ENCODE measurements at regions not wholly inside any gene's neighbourhood (a gene's known extent, or its start where the extent isn't known, plus 50 kb on each side); places are given as distances from the start of the nearest gene placed in this dataset.

DNA sequence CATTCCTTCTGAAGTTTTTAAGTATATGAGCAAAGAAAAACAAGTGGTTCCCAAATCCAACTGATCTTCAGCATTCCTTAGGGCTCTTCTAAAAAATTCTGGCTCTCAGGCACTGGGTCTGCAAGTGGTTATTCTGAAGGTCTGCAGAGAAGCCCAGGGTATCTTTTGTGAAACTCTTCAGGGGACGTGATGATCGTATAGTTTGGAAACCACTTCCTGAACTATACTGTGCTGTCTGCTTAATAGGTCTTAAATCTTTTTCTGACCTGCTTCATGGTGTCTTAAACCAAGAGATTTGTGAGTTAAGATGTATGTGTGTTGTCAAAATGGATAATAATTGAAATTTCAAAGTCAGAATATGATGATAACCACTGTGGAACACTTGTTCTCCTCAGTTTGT is 115.5 kb downstream of the LHX9 start:
- no peak for DNase-seq (ENCODE audit: low read depth in 2 of 2)

DNA sequence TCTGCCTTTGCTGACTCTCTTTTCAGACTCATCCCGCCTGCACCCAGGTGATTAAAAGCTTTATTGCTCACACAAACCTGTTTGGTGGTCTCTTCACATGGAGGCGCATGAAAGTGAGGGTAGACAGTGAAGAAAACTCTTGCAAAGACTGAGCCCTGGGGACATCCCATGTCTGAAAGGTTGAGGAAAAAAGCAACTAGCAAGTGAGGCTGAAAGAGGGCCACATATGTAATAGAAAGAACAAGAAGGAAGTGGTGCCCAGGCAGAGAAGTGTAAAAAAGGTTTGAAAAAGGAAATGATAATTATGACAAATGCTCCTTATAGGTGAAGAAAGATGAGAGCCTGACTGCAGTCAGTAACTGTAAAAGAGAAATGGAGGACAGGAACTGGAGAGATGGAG is 115.9 kb upstream of the NEK7 start:
- DNase-seq (ENCODE audit: low read depth in 2 of 2): no peak

GRCh38 chr1:198042168-198042567 is 114.6 kb upstream of the NEK7 start:
- no peak for DNase-seq (ENCODE audit: low read depth in 2 of 2)

- no peak for DNase-seq (ENCODE audit: low read depth in 2 of 2)
These were observed 108.9 kb upstream of the NEK7 start for GRCh38 chr1:198047913-198048312.

- DNase-seq (ENCODE audit: low read depth in 2 of 2): no peak
These were observed 102.3 kb upstream of the NEK7 start for GRCh38 chr1:198054510-198054909.

- peak; percentile 6 to 10 for DNase-seq (ENCODE audit: low read depth in 2 of 2)
These were observed 100.5 kb upstream of the NEK7 start for GRCh38 chr1:198056255-198056654.

GRCh38 chr1:198064181-198064580 is 92.6 kb upstream of the NEK7 start:
- DNase-seq (ENCODE audit: low read depth in 2 of 2): no peak

DNA sequence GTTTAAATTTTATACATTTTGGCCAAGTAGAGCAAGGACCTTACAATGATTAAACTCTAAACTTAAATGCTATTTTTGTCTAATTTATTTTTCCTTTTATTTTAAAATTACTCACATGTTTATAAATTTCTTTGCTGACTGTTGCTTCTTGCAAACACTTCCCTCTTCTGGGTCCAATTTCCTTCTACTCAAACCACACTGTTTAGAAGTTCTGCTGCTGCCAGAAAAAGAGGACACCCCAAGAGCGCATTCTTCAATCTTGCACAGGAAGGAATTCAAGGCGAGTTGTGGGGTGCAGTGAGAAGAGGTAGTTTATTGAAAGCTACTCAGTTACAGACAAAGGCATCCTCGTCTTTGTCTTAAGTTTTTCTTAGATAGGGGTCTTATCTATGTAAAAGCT is 88.5 kb upstream of the NEK7 start:
- no peak for DNase-seq (ENCODE audit: low read depth in 2 of 2)

GRCh38 chr1:198072177-198072576 is 84.6 kb upstream of the NEK7 start:
- no peak for DNase-seq (ENCODE audit: low read depth in 2 of 2)

DNA sequence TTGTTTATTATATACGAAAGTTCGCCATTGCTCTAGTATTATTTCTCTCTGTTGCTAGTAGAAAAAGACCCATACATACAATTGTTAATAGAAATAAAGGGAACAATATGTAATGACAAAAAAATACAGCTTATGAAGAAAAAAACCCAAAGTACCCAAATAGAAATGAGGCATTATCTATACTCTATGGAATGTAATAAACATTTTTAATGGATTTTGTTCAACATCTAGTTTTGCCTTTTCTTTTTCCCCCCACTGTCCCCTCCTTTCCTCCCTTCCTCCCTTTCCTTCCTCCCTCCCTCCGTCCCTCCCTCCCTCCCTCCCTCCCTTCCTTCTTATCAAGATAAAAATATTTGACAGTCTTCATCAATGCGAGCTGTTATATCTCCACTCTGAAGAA is 81.5 kb upstream of the NEK7 start:
- no peak for DNase-seq (ENCODE audit: low read depth in 2 of 2)

DNA sequence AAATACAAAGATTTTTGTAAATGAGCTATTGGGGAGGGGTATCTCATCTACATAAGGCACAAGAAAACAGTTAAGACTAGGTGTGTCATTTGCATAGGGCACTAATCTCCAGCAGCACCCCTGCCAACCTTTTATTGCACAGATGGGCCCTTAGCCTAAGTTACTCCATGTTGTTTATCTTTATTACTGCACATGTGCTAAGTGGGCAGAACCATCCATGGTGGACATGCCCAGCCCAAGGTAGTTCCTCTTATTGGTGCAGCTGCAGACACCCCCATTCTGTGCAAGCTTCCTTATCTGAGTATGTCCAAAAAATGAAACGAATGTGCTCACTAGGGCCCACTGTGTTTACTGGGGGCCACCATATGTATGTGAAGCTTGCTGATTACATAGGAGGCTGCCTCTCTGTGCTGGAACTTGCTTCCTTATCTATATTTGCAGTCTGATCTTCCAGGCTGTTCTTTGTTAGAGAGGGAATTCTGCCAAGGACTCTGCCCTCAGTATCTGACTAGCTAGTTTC is 77.3 kb upstream of the NEK7 start:
- DNase-seq (ENCODE audit: low read depth in 2 of 2): no peak

DNA sequence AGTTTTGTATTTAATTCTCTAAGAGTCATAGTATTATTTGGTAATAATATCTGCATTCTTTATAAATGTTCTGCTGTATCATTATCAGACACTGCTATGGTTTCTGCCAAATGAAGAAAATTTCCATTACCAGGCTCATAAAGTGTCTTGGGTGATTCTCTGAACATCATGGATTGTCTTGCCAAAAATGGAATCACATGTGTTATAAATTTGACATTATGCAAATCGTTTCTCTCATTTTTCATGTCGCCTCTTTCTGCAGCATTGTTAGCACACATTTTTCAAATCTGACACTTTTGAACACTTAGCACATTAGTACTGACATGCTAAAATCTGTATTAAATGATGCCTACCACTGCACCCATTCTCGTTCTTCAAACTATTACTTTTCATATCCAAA is 74.2 kb upstream of the NEK7 start:
- DNase-seq (ENCODE audit: low read depth in 2 of 2): no peak

DNA sequence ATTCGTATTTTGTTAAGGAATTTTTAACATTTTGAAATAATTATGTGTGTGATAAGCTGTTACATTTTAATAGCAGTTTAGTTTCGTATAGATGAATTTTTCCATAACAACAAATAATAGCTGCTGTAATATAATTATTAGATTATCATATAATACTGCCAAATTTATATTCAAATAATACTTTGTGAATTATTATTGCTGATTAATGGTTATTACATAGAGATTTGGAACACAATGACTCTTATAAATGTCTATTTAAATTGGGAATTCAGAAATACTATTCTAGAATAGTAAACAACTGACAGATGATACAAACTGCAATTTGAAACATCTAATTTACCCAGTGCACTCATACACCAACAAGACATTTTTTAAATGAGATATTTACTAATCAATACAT is 73.2 kb upstream of the NEK7 start:
- no peak for DNase-seq (ENCODE audit: low read depth in 2 of 2)

DNA sequence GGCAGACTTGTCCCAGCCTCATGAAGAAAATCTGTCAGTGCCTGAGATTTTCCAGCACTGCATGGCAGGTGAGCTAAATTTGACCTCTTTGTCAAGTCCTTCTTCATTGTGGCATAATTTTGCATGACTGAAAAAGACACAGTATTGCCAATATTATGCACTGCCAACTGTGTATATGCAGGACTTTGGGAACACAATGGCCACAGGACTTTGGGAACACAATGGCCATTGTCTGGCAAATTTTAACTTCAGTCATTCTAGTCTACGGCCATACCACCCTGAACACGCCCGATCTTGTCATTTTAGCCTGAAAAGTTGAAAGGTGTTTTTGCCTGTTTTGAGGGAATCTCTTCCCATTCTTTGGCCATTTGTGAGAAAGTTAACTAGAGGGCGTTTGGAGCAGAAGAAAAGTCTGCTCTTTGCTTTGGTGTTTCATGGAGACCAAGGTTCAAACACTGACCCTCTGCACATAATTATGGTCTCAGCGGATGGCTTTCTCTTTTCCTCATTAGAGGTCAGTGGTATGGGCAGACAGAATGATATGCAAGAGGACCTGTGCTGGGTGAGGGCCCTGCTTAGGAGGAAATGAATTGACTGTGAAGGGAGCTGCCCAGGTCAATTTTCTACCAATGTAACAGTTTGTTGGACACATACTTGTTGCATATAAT is 72.4 kb upstream of the NEK7 start:
- no peak for DNase-seq (ENCODE audit: low read depth in 2 of 2)

- no peak for DNase-seq (ENCODE audit: low read depth in 2 of 2)
These were observed 70.6 kb upstream of the NEK7 start for GRCh38 chr1:198086051-198086745.

DNA sequence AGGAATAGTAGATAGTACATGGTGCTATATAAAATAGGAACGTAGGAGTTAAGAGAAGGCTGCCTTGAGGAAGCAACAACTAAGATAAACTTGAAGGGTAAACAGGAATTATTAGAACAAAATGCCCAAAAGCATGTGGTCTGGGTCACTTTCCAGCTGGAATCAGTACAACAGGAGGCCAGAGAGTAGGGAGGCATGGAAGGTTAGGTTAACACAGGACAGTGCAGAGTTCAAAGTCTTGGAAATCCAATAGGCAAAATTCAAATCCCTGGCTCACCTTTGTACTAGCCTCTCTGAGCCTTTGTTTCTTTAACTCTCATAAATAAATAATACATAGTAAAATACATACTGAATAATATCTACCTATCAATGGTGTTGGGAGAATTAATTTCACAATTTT is 69.0 kb upstream of the NEK7 start:
- DNase-seq (ENCODE audit: low read depth in 2 of 2): no peak

GRCh38 chr1:198088360-198089071 is 68.3 kb upstream of the NEK7 start:
- DNase-seq (ENCODE audit: low read depth in 2 of 2): no peak

- no peak for DNase-seq (ENCODE audit: low read depth in 2 of 2)
These were observed 60.4 kb upstream of the NEK7 start for GRCh38 chr1:198096390-198096789.

DNA sequence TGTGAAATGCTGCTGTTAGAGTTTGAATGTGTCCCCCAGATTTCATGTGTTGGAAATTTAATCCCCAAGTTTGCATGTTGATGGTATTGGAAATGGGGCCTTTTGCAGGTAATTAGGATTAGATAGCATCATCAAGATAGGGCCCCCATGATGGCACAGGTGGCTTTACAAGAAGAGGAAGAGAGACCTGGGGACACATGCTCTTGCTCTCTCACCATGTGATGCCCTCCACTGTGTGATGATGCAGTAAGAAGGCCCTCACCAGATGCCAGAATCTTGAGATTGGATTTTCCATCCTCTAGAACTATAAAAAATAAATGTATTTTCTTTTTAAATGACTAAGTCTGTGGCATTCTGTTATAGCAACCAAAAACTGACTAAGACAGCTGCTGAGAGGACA is 57.0 kb upstream of the NEK7 start:
- DNase-seq (ENCODE audit: low read depth in 2 of 2): no peak

DNA sequence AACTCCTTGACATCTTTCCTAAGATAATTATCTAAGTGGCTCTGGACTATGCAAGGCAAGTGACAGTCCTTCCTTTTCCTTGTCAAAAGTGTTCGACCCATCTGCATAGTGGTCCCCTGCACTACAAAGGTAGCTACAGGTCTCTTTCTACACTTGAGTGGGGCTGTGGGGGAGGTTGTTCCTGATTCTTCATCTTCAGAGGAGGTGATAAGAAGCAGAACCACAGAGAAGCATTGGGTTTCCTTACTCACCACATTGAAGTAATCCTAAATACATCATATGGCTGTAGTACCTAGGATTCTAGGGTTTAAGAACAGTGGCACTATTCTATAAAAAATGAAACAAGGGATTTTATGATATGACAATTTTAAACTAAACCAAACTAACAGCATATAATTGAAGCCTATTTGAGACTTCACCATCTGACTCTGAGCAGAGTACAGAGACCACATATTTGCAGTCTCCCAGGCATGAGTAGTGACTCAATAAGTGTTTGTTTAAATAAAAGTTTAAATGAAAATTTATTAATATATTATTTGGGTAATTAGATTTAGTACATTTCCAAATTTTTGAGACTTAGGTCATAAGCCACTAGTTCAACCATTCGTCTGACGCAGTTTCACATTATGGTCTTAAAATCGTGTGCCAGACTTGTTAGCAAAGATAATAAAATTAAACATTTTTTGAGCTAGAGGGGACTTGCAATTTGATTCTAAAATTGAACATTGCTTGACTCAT is 54.9 kb upstream of the NEK7 start:
- no peak for DNase-seq (ENCODE audit: low read depth in 2 of 2)

- no peak for DNase-seq (ENCODE audit: low read depth in 2 of 2)
These were observed 54.4 kb upstream of the NEK7 start for GRCh38 chr1:198102454-198102827.

GRCh38 chr1:198105185-198105584 is 51.6 kb upstream of the NEK7 start:
- DNase-seq (ENCODE audit: low read depth in 2 of 2): no peak

Data from stimulated activated CD4-positive, alpha-beta T cell treated with anti-CD3 and anti-CD28 coated beads, Interleukin-4, amount 100 ng/mL, for 48 hours (primary cell).